H1 (cell line): ENCODE measurements at regions not wholly inside any gene's neighbourhood (a gene's known extent, or its start where the extent isn't known, plus 50 kb on each side); places are given as distances from the start of the nearest gene placed in this dataset.

Experiments used
- CTCF ChIA-PET: fragments of 300-600 bp; sonication (Branson Sonifier 250); formaldehyde crosslinking; loops from one replicate; lab custom pipeline; 2021; ENCODE audit not compliant: partially characterized antibody; lab: Charles Lee
- POLR2A ChIA-PET: fragments of 300-600 bp; sonication (Branson Sonifier 250); formaldehyde crosslinking; loops from one replicate; lab custom pipeline; 2021; ENCODE audit warnings: inconsistent platforms; ENCODE audit not compliant: partially characterized antibody; lab: Charles Lee
- DNase-seq, 2 experiments: peaks; one replicate each; pipeline versions ENCODE4 v3.0.0 to v3.0.0-alpha.2; 2010 to 2022; ENCODE audit warnings: low spot score in 2 of 2, low read depth in 1 of 2, mixed read lengths in 1 of 2
- FAIRE-seq: peaks from 2 replicates; lab custom pipeline; 2011; peaks lifted over from hg19 to GRCh38; lab: Jason Lieb, UNC
- H2AFZ ChIP-seq: 2 replicates; pipeline ENCODE4 v1.8.1; 2012; ENCODE audit warnings: low read length, inconsistent platforms
- H2AK5ac ChIP-seq: 2 replicates; pipeline ENCODE4 v1.6.1; 2013; ENCODE audit warnings: low read depth, low read length
- H2BK120ac ChIP-seq: replicated peaks from 2 replicates; pipeline ENCODE3; 2013; ENCODE audit warnings: low read depth, low read length, inconsistent platforms
- H2BK12ac ChIP-seq: 2 replicates; pipeline ENCODE4 v1.6.1; 2013; ENCODE audit warnings: low read depth, low read length
- H2BK15ac ChIP-seq: 2 replicates; pipeline ENCODE4 v1.6.1; 2013; ENCODE audit warnings: low read length
- H2BK20ac ChIP-seq: 2 replicates; pipeline ENCODE4 v1.6.1; 2013; ENCODE audit warnings: low read length
- H2BK5ac ChIP-seq: 2 replicates; pipeline ENCODE4 v1.6.1; 2013; ENCODE audit warnings: low read depth, low read length
- H3K14ac ChIP-seq: 2 replicates; pipeline ENCODE4 v1.6.1; 2013; ENCODE audit warnings: inconsistent platforms; ENCODE audit not compliant: insufficient read length
- H3K18ac ChIP-seq: 2 replicates; pipeline ENCODE4 v1.6.1; 2013; ENCODE audit warnings: low read length; ENCODE audit errors: extremely low read depth
- H3K23ac ChIP-seq: 2 replicates; pipeline ENCODE4 v1.6.1; 2013; ENCODE audit warnings: inconsistent platforms; ENCODE audit not compliant: insufficient read length
- H3K23me2 ChIP-seq: 2 replicates; pipeline ENCODE4 v1.6.1; 2013; ENCODE audit warnings: low read depth, low read length
- H3K27ac ChIP-seq: 2 replicates; pipeline ENCODE4 v1.6.1; 2011; ENCODE audit warnings: low read depth, low read length, inconsistent platforms
- H3K27me3 ChIP-seq, 4 experiments: replicated peaks in 1 of 4; 1 replicate in 1 of 4; 2 replicates in 3 of 4; pipeline versions ENCODE4 v1.6.1 to v1.8.1; 2011 to 2013; ENCODE audit warnings: low read length in 3 of 4, mild to moderate bottlenecking in 3 of 4, inconsistent platforms in 2 of 4, mixed read lengths in 2 of 4, moderate library complexity in 1 of 4; ENCODE audit not compliant: control insufficient read depth in 3 of 4, insufficient read depth in 3 of 4; ENCODE audit errors: extremely low read depth in 1 of 4
- H3K36me3 ChIP-seq, 4 experiments: 2 replicates each; pipeline versions ENCODE4 v1.6.1 to v1.8.1; 2011 to 2013; ENCODE audit warnings: mild to moderate bottlenecking in 4 of 4, low read length in 3 of 4, moderate library complexity in 2 of 4, control low read depth in 1 of 4, inconsistent platforms in 1 of 4; ENCODE audit not compliant: insufficient read depth in 4 of 4, control insufficient read depth in 2 of 4
- H3K4ac ChIP-seq: replicated peaks from 2 replicates; pipeline ENCODE3; 2013; ENCODE audit warnings: low read length, low read depth, mixed read lengths, inconsistent platforms; ENCODE audit not compliant: insufficient read length
- H3K4me1 ChIP-seq, 4 experiments: replicated peaks in 1 of 4; 1 replicate in 1 of 4; 2 replicates in 3 of 4; pipeline versions ENCODE4 v1.6.1 to v1.8.1; 2011 to 2013; ENCODE audit warnings: low read length in 3 of 4, inconsistent platforms in 2 of 4, mixed read lengths in 1 of 4; ENCODE audit not compliant: insufficient read depth in 4 of 4, control insufficient read depth in 3 of 4
- H3K4me2 ChIP-seq, 2 experiments: 2 replicates each; pipeline versions ENCODE4 v1.6.1 to v1.8.1; 2011 to 2013; ENCODE audit warnings: low read depth in 2 of 2, low read length in 2 of 2, control low read depth in 1 of 2, inconsistent platforms in 1 of 2, mild to moderate bottlenecking in 1 of 2; ENCODE audit not compliant: insufficient read depth in 1 of 2
- H3K4me3 ChIP-seq, 4 experiments: fragments of 200-600, 300-600 bp in 1 of 4; sonication (generic), shearing (Covaris generic), sonication (Bioruptor Twin) in 1 of 4; 2 replicates each; pipeline versions ENCODE4 v1.5.1 to v1.8.1; 2011 to 2016; ENCODE audit warnings: low read length in 4 of 4, low read depth in 3 of 4, control low read depth in 2 of 4, inconsistent platforms in 2 of 4, mild to moderate bottlenecking in 2 of 4, mixed read lengths in 1 of 4, moderate library complexity in 1 of 4; ENCODE audit not compliant: insufficient read depth in 2 of 4; ENCODE audit errors: extremely low read depth in 1 of 4
- H3K56ac ChIP-seq: replicated peaks from 2 replicates; pipeline ENCODE3; 2013; ENCODE audit warnings: low read depth, mild to moderate bottlenecking, mixed read lengths, low read length, inconsistent platforms; ENCODE audit not compliant: insufficient read length
- H3K79me1 ChIP-seq: 2 replicates; pipeline ENCODE4 v1.6.1; 2013; ENCODE audit warnings: low read depth, low read length, control low read depth
- H3K79me2 ChIP-seq, 2 experiments: 2 replicates each; pipeline versions ENCODE4 v1.6.1 to v1.8.1; 2012 to 2013; ENCODE audit warnings: low read length in 2 of 2, mild to moderate bottlenecking in 2 of 2, inconsistent platforms in 1 of 2; ENCODE audit not compliant: insufficient read depth in 2 of 2, control insufficient read depth in 1 of 2
- H3K9ac ChIP-seq, 4 experiments: replicated peaks in 1 of 4; 1 replicate in 1 of 4; 2 replicates in 3 of 4; pipeline versions ENCODE4 v1.6.1 to v1.8.1; 2011 to 2013; ENCODE audit warnings: low read depth in 3 of 4, low read length in 3 of 4, control low read depth in 2 of 4, mild to moderate bottlenecking in 2 of 4, moderate library complexity in 2 of 4, inconsistent platforms in 1 of 4; ENCODE audit errors: extremely low read depth in 1 of 4
- H3K9me3 ChIP-seq, 2 experiments: 2 replicates each; pipeline versions ENCODE4 v1.6.1 to v1.8.1; 2012 to 2013; ENCODE audit warnings: mild to moderate bottlenecking in 2 of 2, moderate library complexity in 2 of 2, control low read depth in 1 of 2, inconsistent platforms in 1 of 2, low read depth in 1 of 2, low read length in 1 of 2, mixed read lengths in 1 of 2; ENCODE audit not compliant: insufficient read depth in 2 of 2
- H4K20me1 ChIP-seq, 2 experiments: replicated peaks in 1 of 2; 2 replicates each; pipeline versions ENCODE3 to v1.8.1; 2011 to 2013; ENCODE audit warnings: inconsistent platforms in 2 of 2, low read length in 2 of 2, mild to moderate bottlenecking in 1 of 2; ENCODE audit not compliant: insufficient read depth in 2 of 2, control insufficient read depth in 1 of 2
- H4K5ac ChIP-seq: 2 replicates; pipeline ENCODE4 v1.6.1; 2013; ENCODE audit warnings: low read length, low read depth, mixed read lengths, inconsistent platforms; ENCODE audit not compliant: insufficient read length
- H4K8ac ChIP-seq: 2 replicates; pipeline ENCODE4 v1.8.0; 2013; ENCODE audit warnings: mild to moderate bottlenecking, moderate library complexity, low read length, inconsistent platforms; ENCODE audit not compliant: insufficient read depth; ENCODE audit errors: extremely low read depth
- H4K91ac ChIP-seq: replicated peaks from 2 replicates; pipeline ENCODE3; 2013; ENCODE audit warnings: low read length, mixed read lengths, inconsistent platforms; ENCODE audit not compliant: insufficient read length
- BRCA1 ChIP-seq: IDR thresholded peaks from 2 replicates; pipeline ENCODE4 v1.6.1; 2012; ENCODE audit warnings: low read depth, low read length, improper control_type of control experiment
- GABPA ChIP-seq: IDR thresholded peaks from 2 replicates; pipeline ENCODE4 v1.6.1; 2011; ENCODE audit warnings: mild to moderate bottlenecking, low read length, moderate library complexity, borderline replicate concordance; ENCODE audit not compliant: insufficient read depth
- GTF2F1 ChIP-seq: IDR thresholded peaks from 2 replicates; pipeline ENCODE4 v1.6.1; 2012; ENCODE audit warnings: low read depth, low read length, improper control_type of control experiment, borderline replicate concordance
- JUND ChIP-seq: IDR thresholded peaks from 2 replicates; pipeline ENCODE4 v1.6.1; 2011; ENCODE audit warnings: mild to moderate bottlenecking, improper control_type of control experiment, low read length
- KDM4A ChIP-seq: IDR thresholded peaks from one replicate; pipeline ENCODE4 v1.7.1; 2012; ENCODE audit warnings: low read depth, mild to moderate bottlenecking, moderate library complexity, low read length, inconsistent platforms; ENCODE audit not compliant: severe bottlenecking
- RBBP5 ChIP-seq: IDR thresholded peaks from 2 replicates; pipeline ENCODE4 v1.7.1; 2012; ENCODE audit warnings: low read depth, mild to moderate bottlenecking, inconsistent platforms, low read length, moderate library complexity, borderline replicate concordance
- SIRT6 ChIP-seq: IDR thresholded peaks from one replicate; pipeline ENCODE4 v1.7.1; 2012; ENCODE audit warnings: low read length, inconsistent platforms
- TEAD4 ChIP-seq: IDR thresholded peaks from 2 replicates; pipeline ENCODE4 v1.6.1; 2012; ENCODE audit warnings: low read depth, low read length, inconsistent platforms, mixed read lengths
- WGBS, 2 experiments: shearing (Covaris generic) in 1 of 2; methylation state at CpG; one replicate each; pipeline versions ENCODE4 v1.1.6 to v1.1.7; 2013 to 2015; ENCODE audit warnings: low lambda C conversion rate in 2 of 2, mixed read lengths in 2 of 2, inconsistent platforms in 1 of 2, low coverage in 1 of 2, missing lambda C conversion rate in 1 of 2; ENCODE audit not compliant: insufficient replicate concordance in 2 of 2, insufficient coverage in 1 of 2, insufficient read length in 1 of 2; ENCODE audit errors: extremely low coverage in 1 of 2, missing lambda C conversion rate in 1 of 2; 5-methylcytosine and 5-hydroxymethylcytosine counted together

GRCh38 chrX:40449956-40450706 lies 130.6 kb upstream of the ATP6AP2 start:
- Histone ChIP-seq H3K27ac (no peak overlapping the region), H4K20me1 (no peaks in the 10 kb centered on the region), H3K4ac (no peak overlapping the region), H3K23ac (no peak overlapping the region), H2BK12ac (no peak overlapping the region), H4K8ac (no peak overlapping the region), H3K27me3 (no peaks in the 10 kb centered on the region; a peak in 1 of 7 replicates), H3K79me2 (no peaks in the 10 kb centered on the region), H3K56ac (no peak overlapping the region), H3K36me3 (no peaks in the 10 kb centered on the region), H4K5ac (no peak overlapping the region), H2BK20ac (no peak overlapping the region), H3K23me2 (no peaks in the 10 kb centered on the region), H3K4me1 (peaks cover 0 to 2% (median 0%) of the 10 kb centered on the region in 4 experiments; a peak in 1 of 7 replicates), H2BK15ac (no peak overlapping the region), H2BK5ac (no peak overlapping the region), H3K18ac (no peak overlapping the region), H3K14ac (no peak overlapping the region), H3K9ac (no peak overlapping the region), H3K79me1 (no peaks in the 10 kb centered on the region), H3K4me3 (no peak overlapping the region), H2BK120ac (no peak overlapping the region), H2AFZ (no peak overlapping the region), H4K91ac (no peak overlapping the region), H3K9me3 (no peaks in the 10 kb centered on the region; a peak in 3 of 4 replicates), H2AK5ac (no peak overlapping the region), H3K4me2 (no peak overlapping the region)
- FAIRE-seq (no peak), DNase-seq (no peak)
- 90% methylated on average over 8 of the region's 8 CpGs; no CpG with 5 or more reads in 1 of the 2 experiments for WGBS, 2 experiments
- no peak for TF ChIP-seq BRCA1
- no peak for TF ChIP-seq GTF2F1
- TF ChIP-seq SIRT6, result no peak
- TF ChIP-seq RBBP5, result no peak
- TF ChIP-seq KDM4A, result no peak
- no peak for TF ChIP-seq TEAD4
- TF ChIP-seq JUND, result no peak
- no peak for TF ChIP-seq GABPA
- ChIA-PET POLR2A (no interaction called here), CTCF (no interaction called here)
